ENCODE measurements at regions not wholly inside any gene's neighbourhood (a gene's known extent, or its start where the extent isn't known, plus 50 kb on each side); places are given as distances from the start of the nearest gene placed in this dataset.

GRCh38 chr22:47651216-47651987, 889.0 kb downstream of the TBC1D22A start:
- Mint-ChIP-seq H3K27me3 (ENCODE audit: insufficient read depth, low read depth, poor library complexity) (no peaks in the 10 kb centered on the region), H3K9me3 (no peaks in the 10 kb centered on the region; the same call in 1 of the 3 replicates), H3K36me3 (ENCODE audit: low read depth) (no peaks in the 10 kb centered on the region; the same call in 2 of the 3 replicates), H3K4me1 (no peaks in the 10 kb centered on the region; the same call in 2 of the 3 replicates), H3K4me3 (no peak overlapping the region), H3K27ac (no peak overlapping the region)
- no peaks in the 10 kb centered on the region for H3K27me3 ChIP-seq (ENCODE audit: insufficient read depth)
- H2AFZ ChIP-seq, result no peak overlapping the region
- no peak overlapping the region for H3K27ac ChIP-seq (ENCODE audit: low read depth)
- DNase-seq (ENCODE audit: low spot score), result no peak
- no peaks in the 10 kb centered on the region for H3K4me1 ChIP-seq (ENCODE audit: insufficient read depth)
- no peak overlapping the region for H3K4me3 ChIP-seq
- ATAC-seq, result no peak
- H4K20me1 ChIP-seq (replicated peaks; ENCODE audit: insufficient read depth), result no peaks in the 10 kb centered on the region
- H3F3A ChIP-seq (replicated peaks; ENCODE audit: low read depth), result no peaks in the 10 kb centered on the region
- H3K9me2 ChIP-seq (ENCODE audit: insufficient read depth), result no peaks in the 10 kb centered on the region
- TF ChIP-seq ZNF114 (CRISPR knock-in tag; IDR thresholded peaks at IDR 0.05) (no peak), POLR2AphosphoS5 (IDR thresholded peaks at IDR 0.05; ENCODE audit: low read depth) (no peak), EZH2phosphoT487 (IDR thresholded peaks at IDR 0.05; ENCODE audit: unreplicated experiment) (no peak), NANOG (IDR thresholded peaks at IDR 0.05; ENCODE audit: borderline replicate concordance) (no peak), REST (IDR thresholded peaks at IDR 0.05; ENCODE audit: unreplicated experiment) (no peak), JUNB (IDR thresholded peaks at IDR 0.05; ENCODE audit: unreplicated experiment) (no peak), CREB1 (CRISPR knock-in tag; IDR thresholded peaks at IDR 0.05; ENCODE audit: low read depth) (no peak), CTCF (conservative IDR thresholded peaks at IDR 0.05; ENCODE audit: low read depth in 2 of 2) (no peak), STAT1 (IDR thresholded peaks at IDR 0.05; ENCODE audit: unreplicated experiment) (no peak), ETS1 (IDR thresholded peaks at IDR 0.05) (no peak), ZNF462 (CRISPR knock-in tag; IDR thresholded peaks at IDR 0.05) (no peak), EZH2 (IDR thresholded peaks at IDR 0.05; ENCODE audit: low read depth, unreplicated experiment) (no peak), ZNF331 (CRISPR knock-in tag; IDR thresholded peaks at IDR 0.05; ENCODE audit: low read depth) (no peak)
- H3K4me2 ChIP-seq, result no peak overlapping the region
- H3K36me3 ChIP-seq (ENCODE audit: insufficient read depth), result no peaks in the 10 kb centered on the region; the same call in 1 of the 2 replicates
- H3K79me2 ChIP-seq (replicated peaks; ENCODE audit: insufficient read depth), result no peaks in the 10 kb centered on the region

All from GM23338 (cell line).